Spinal cord (tissue), 9 donors: ENCODE measurements at regions not wholly inside any gene's neighbourhood (a gene's known extent, or its start where the extent isn't known, plus 50 kb on each side); places are given as distances from the start of the nearest gene placed in this dataset.

ENCODE experiments used
- DNase-seq, 6 donors: peaks; one replicate each; pipeline versions ENCODE4 v3.0.0 to v3.0.0-alpha.2; 2013 to 2015; ENCODE audit warnings: low spot score in 6 of 6, low read depth in 4 of 6
- H3K27ac ChIP-seq: one replicate; pipeline ENCODE4 v1.5.1; 2013; ENCODE audit warnings: low read depth, low read length, control low read depth
- H3K27me3 ChIP-seq: one replicate; pipeline ENCODE4 v1.6.1; 2013; ENCODE audit warnings: low read length; ENCODE audit not compliant: control insufficient read depth, insufficient read depth
- H3K36me3 ChIP-seq: one replicate; pipeline ENCODE4 v1.6.1; 2013; ENCODE audit warnings: low read length; ENCODE audit not compliant: control insufficient read depth, insufficient read depth
- H3K4me1 ChIP-seq: one replicate; pipeline ENCODE4 v1.6.1; 2013; ENCODE audit warnings: low read length; ENCODE audit not compliant: control insufficient read depth, insufficient read depth
- H3K4me3 ChIP-seq: one replicate; pipeline ENCODE4 v1.5.1; 2013; ENCODE audit warnings: low read depth, low read length, control low read depth
- H3K9me3 ChIP-seq: one replicate; pipeline ENCODE4 v1.6.1; 2013; ENCODE audit warnings: low read length; ENCODE audit not compliant: control insufficient read depth, insufficient read depth
- WGBS: methylation state at CpG from one replicate; pipeline ENCODE4 v1.1.5; 2013; ENCODE audit warnings: missing lambda C conversion rate; ENCODE audit not compliant: insufficient coverage; 5-methylcytosine and 5-hydroxymethylcytosine counted together
- donor health status: healthy.

- H3K27me3 ChIP-seq, result no peaks in the 10 kb centered on the region
- no peak overlapping the region for H3K27ac ChIP-seq
- H3K4me3 ChIP-seq, result no peak overlapping the region
- H3K4me1 ChIP-seq, result no peaks in the 10 kb centered on the region
- no peak for DNase-seq
- H3K36me3 ChIP-seq, result no peaks in the 10 kb centered on the region
- WGBS, result no CpG with 5 or more reads among the region's 4 CpGs
- H3K9me3 ChIP-seq, result no peaks in the 10 kb centered on the region
These were observed 657.8 kb downstream of the DIPK2A start for GRCh38 chr3:144629381-144629780.

GRCh38 chr3:144636833-144637232, 665.2 kb downstream of the DIPK2A start:
- WGBS, result 57% methylated on average over 2 of the region's 2 CpGs
- DNase-seq, result peak in 2 of 6 donors; percentile 3 to 39

GRCh38 chr3:144638009-144638408, 666.4 kb downstream of the DIPK2A start:
- DNase-seq, result no peak
- no peak overlapping the region for H3K4me3 ChIP-seq
- no peak overlapping the region for H3K27ac ChIP-seq
- no peaks in the 10 kb centered on the region for H3K27me3 ChIP-seq
- no peaks in the 10 kb centered on the region for H3K9me3 ChIP-seq
- H3K36me3 ChIP-seq, result no peaks in the 10 kb centered on the region
- no peaks in the 10 kb centered on the region for H3K4me1 ChIP-seq

More at GRCh38 chr3:144636833-144637232, 665.2 kb downstream of the DIPK2A start:
- H3K9me3 ChIP-seq, result no peaks in the 10 kb centered on the region
- H3K4me3 ChIP-seq, result no peak overlapping the region
- no peak overlapping the region for H3K27ac ChIP-seq
- H3K36me3 ChIP-seq, result no peaks in the 10 kb centered on the region
- H3K4me1 ChIP-seq, result no peaks in the 10 kb centered on the region
- no peaks in the 10 kb centered on the region for H3K27me3 ChIP-seq

GRCh38 chr3:144643771-144644198, 672.2 kb downstream of the DIPK2A start:
- WGBS, result 55% methylated on average over 3 of the region's 3 CpGs
- H3K4me1 ChIP-seq, result no peaks in the 10 kb centered on the region
- H3K27ac ChIP-seq, result no peak overlapping the region
- no peaks in the 10 kb centered on the region for H3K9me3 ChIP-seq
- H3K27me3 ChIP-seq, result no peaks in the 10 kb centered on the region
- H3K36me3 ChIP-seq, result no peaks in the 10 kb centered on the region
- DNase-seq, result peak in 2 of 6 donors; percentile 28 to 65
- no peak overlapping the region for H3K4me3 ChIP-seq

- no CpG with 5 or more reads among the region's 1 CpG for WGBS
- H3K4me1 ChIP-seq, result no peaks in the 10 kb centered on the region
- DNase-seq, result no peak
- H3K36me3 ChIP-seq, result no peaks in the 10 kb centered on the region
- H3K9me3 ChIP-seq, result no peaks in the 10 kb centered on the region
- H3K27me3 ChIP-seq, result no peaks in the 10 kb centered on the region
- H3K27ac ChIP-seq, result no peak overlapping the region
- H3K4me3 ChIP-seq, result no peak overlapping the region
These were observed 673.7 kb downstream of the DIPK2A start for GRCh38 chr3:144645300-144645699.

- Histone ChIP-seq H3K9me3 (no peaks in the 10 kb centered on the region), H3K4me1 (no peaks in the 10 kb centered on the region), H3K27ac (no peak overlapping the region), H3K36me3 (no peaks in the 10 kb centered on the region), H3K4me3 (no peak overlapping the region), H3K27me3 (no peaks in the 10 kb centered on the region)
- 98% methylated on average over 4 of the region's 5 CpGs for WGBS
- DNase-seq, result no peak
These were observed 678.8 kb downstream of the DIPK2A start for GRCh38 chr3:144650380-144650779.

GRCh38 chr3:144652573-144652972, 681.0 kb downstream of the DIPK2A start:
- Histone ChIP-seq H3K9me3 (no peaks in the 10 kb centered on the region), H3K4me3 (no peak overlapping the region), H3K27ac (no peak overlapping the region), H3K36me3 (no peaks in the 10 kb centered on the region), H3K27me3 (no peaks in the 10 kb centered on the region), H3K4me1 (no peaks in the 10 kb centered on the region)
- DNase-seq, result no peak
- WGBS, result no CpG with 5 or more reads among the region's 2 CpGs

- no CpG with 5 or more reads among the region's 1 CpG for WGBS
- Histone ChIP-seq H3K4me3 (no peak overlapping the region), H3K9me3 (no peaks in the 10 kb centered on the region), H3K4me1 (no peaks in the 10 kb centered on the region), H3K27ac (no peak overlapping the region), H3K27me3 (no peaks in the 10 kb centered on the region), H3K36me3 (no peaks in the 10 kb centered on the region)
- no peak for DNase-seq
These were observed 683.8 kb downstream of the DIPK2A start for GRCh38 chr3:144655423-144655822.

- Histone ChIP-seq H3K4me1 (no peaks in the 10 kb centered on the region), H3K27ac (no peak overlapping the region), H3K27me3 (no peaks in the 10 kb centered on the region), H3K4me3 (no peak overlapping the region), H3K36me3 (no peaks in the 10 kb centered on the region), H3K9me3 (peaks cover under 1% of the 10 kb centered on the region)
- no CpG with 5 or more reads among the region's 1 CpG for WGBS
- peak in 1 of 6 donors; percentile 55 for DNase-seq
These were observed 688.6 kb downstream of the DIPK2A start for GRCh38 chr3:144660186-144660585.

- no peak for DNase-seq
- Histone ChIP-seq H3K4me1 (no peaks in the 10 kb centered on the region), H3K27me3 (no peaks in the 10 kb centered on the region), H3K9me3 (peaks cover 4% of the 10 kb centered on the region), H3K4me3 (no peak overlapping the region), H3K36me3 (no peaks in the 10 kb centered on the region), H3K27ac (no peak overlapping the region)
- 85% methylated on average over 2 of the region's 3 CpGs for WGBS
These were observed 691.1 kb downstream of the DIPK2A start for GRCh38 chr3:144662729-144663128.
